Esophagus squamous epithelium (tissue), 4 donors: ENCODE measurements at regions not wholly inside any gene's neighbourhood (a gene's known extent, or its start where the extent isn't known, plus 50 kb on each side); places are given as distances from the start of the nearest gene placed in this dataset.

ENCODE experiments used
- CTCF ChIP-seq, 6 experiments: fragments of 450-650 bp in 4 of 6; fragments of 200-600 bp in 2 of 6; sonication (generic) in 2 of 6; IDR thresholded peaks; one replicate each; pipeline ENCODE4 v1.5.1; 2016 to 2019; ENCODE audit warnings: antibody characterized with exemption in 6 of 6, mild to moderate bottlenecking in 4 of 6, moderate library complexity in 4 of 6
- POLR2A ChIP-seq, 4 donors: fragments of 450-650 bp; IDR thresholded peaks; one replicate each; pipeline ENCODE4 v1.6.1; 2017; ENCODE audit warnings: antibody characterized with exemption in 4 of 4, mild to moderate bottlenecking in 4 of 4, moderate library complexity in 3 of 4

GRCh38 chr14:85125291-85125670 is 404.7 kb upstream of the FLRT2 start:
- TF ChIP-seq CTCF (IDR thresholded peaks at IDR 0.05) (no peak), POLR2A (IDR thresholded peaks at IDR 0.05) (no peak)
